Sigmoid colon (tissue), 3 donors: ENCODE measurements at regions not wholly inside any gene's neighbourhood (a gene's known extent, or its start where the extent isn't known, plus 50 kb on each side); places are given as distances from the start of the nearest gene placed in this dataset.

ENCODE experiments used
- CTCF ChIP-seq, 4 experiments: fragments of 450-650 bp in 3 of 4; fragments of 200-600 bp in 1 of 4; IDR thresholded peaks; one replicate each; pipeline ENCODE4 v1.5.1; 2016 to 2019; ENCODE audit warnings: antibody characterized with exemption in 4 of 4, mild to moderate bottlenecking in 3 of 4, moderate library complexity in 2 of 4
- POLR2A ChIP-seq, 2 donors: fragments of 450-650 bp; IDR thresholded peaks; one replicate each; pipeline ENCODE4 v1.6.1; 2016; ENCODE audit warnings: antibody characterized with exemption in 2 of 2, mild to moderate bottlenecking in 2 of 2, moderate library complexity in 2 of 2

- no peak for TF ChIP-seq CTCF (IDR thresholded peaks at IDR 0.05)
- no peak for TF ChIP-seq POLR2A (IDR thresholded peaks at IDR 0.05)
Observed at GRCh38 chr4:142975618-142976017, 129.5 kb upstream of the INPP4B start.
